ENCODE measurements at regions not wholly inside any gene's neighbourhood (a gene's known extent, or its start where the extent isn't known, plus 50 kb on each side); places are given as distances from the start of the nearest gene placed in this dataset.

GRCh38 chr4:126553248-126553647, 1079.5 kb upstream of the INTU start:
- H3K9ac ChIP-seq (ENCODE audit: insufficient read depth, low read length), result no peak overlapping the region
- H3K27me3 ChIP-seq (ENCODE audit: control insufficient read depth, insufficient read depth, low read length), result no peaks in the 10 kb centered on the region
- H3K79me2 ChIP-seq (ENCODE audit: control insufficient read depth, insufficient read depth, low read length), result no peaks in the 10 kb centered on the region
- H3K4me2 ChIP-seq (ENCODE audit: extremely low read depth, insufficient read depth, low read length), result no peak overlapping the region
- no peak overlapping the region for H3K4me3 ChIP-seq (replicated peaks in 1 of 4; ENCODE audit: control extremely low read depth in 1 of 4, insufficient read depth in 1 of 4, low read depth in 3 of 4, low read length in 4 of 4)
- H3K9me3 ChIP-seq (ENCODE audit: control insufficient read depth, insufficient read depth, low read depth, low read length), result no peaks in the 10 kb centered on the region
- no peak overlapping the region for H3K27ac ChIP-seq (ENCODE audit: insufficient read depth, low read length)
- no peaks in the 10 kb centered on the region for H3K36me3 ChIP-seq (ENCODE audit: control insufficient read depth, insufficient read depth, low read length)
- no peaks in the 10 kb centered on the region for H4K20me1 ChIP-seq (ENCODE audit: control insufficient read depth, extremely low read depth, insufficient read depth, low read length)
- no peaks in the 10 kb centered on the region for H3K4me1 ChIP-seq (ENCODE audit: control insufficient read depth, extremely low read depth, insufficient read depth, low read length)
- TF ChIP-seq EZH2 (IDR thresholded peaks at IDR 0.05; ENCODE audit: low read length, missing control alignments), result no peak
- H2AFZ ChIP-seq (ENCODE audit: low read length), result no peak overlapping the region
- no peak for DNase-seq (ENCODE audit: low read depth in 2 of 2)

GRCh38 chr4:126558596-126558995, 1074.2 kb upstream of the INTU start:
- no peak overlapping the region for H3K4me2 ChIP-seq (ENCODE audit: extremely low read depth, insufficient read depth, low read length)
- no peaks in the 10 kb centered on the region for H4K20me1 ChIP-seq (ENCODE audit: control insufficient read depth, extremely low read depth, insufficient read depth, low read length)
- no peaks in the 10 kb centered on the region for H3K9me3 ChIP-seq (ENCODE audit: control insufficient read depth, insufficient read depth, low read depth, low read length)
- H3K27ac ChIP-seq (ENCODE audit: insufficient read depth, low read length), result no peak overlapping the region
- DNase-seq (ENCODE audit: low read depth in 2 of 2), result no peak
- no peaks in the 10 kb centered on the region for H3K27me3 ChIP-seq (ENCODE audit: control insufficient read depth, insufficient read depth, low read length)
- H3K4me1 ChIP-seq (ENCODE audit: control insufficient read depth, extremely low read depth, insufficient read depth, low read length), result no peaks in the 10 kb centered on the region
- no peaks in the 10 kb centered on the region for H3K79me2 ChIP-seq (ENCODE audit: control insufficient read depth, insufficient read depth, low read length)
- H3K36me3 ChIP-seq (ENCODE audit: control insufficient read depth, insufficient read depth, low read length), result no peaks in the 10 kb centered on the region
- no peak overlapping the region for H3K4me3 ChIP-seq (replicated peaks in 1 of 4; ENCODE audit: control extremely low read depth in 1 of 4, insufficient read depth in 1 of 4, low read depth in 3 of 4, low read length in 4 of 4)
- H3K9ac ChIP-seq (ENCODE audit: insufficient read depth, low read length), result no peak overlapping the region
- TF ChIP-seq CTCF (conservative IDR thresholded peaks at IDR 0.05 in 1 of 2, IDR thresholded peaks at IDR 0.05 in 1 of 2; ENCODE audit: low read depth in 1 of 2, low read length in 2 of 2) (no peak), EZH2 (IDR thresholded peaks at IDR 0.05; ENCODE audit: low read length, missing control alignments) (no peak)
- H2AFZ ChIP-seq (ENCODE audit: low read length), result no peak overlapping the region

GRCh38 chr4:126559961-126560360, 1072.8 kb upstream of the INTU start:
- no peaks in the 10 kb centered on the region for H3K36me3 ChIP-seq (ENCODE audit: control insufficient read depth, insufficient read depth, low read length)
- TF ChIP-seq EZH2 (IDR thresholded peaks at IDR 0.05; ENCODE audit: low read length, missing control alignments), result no peak
- TF ChIP-seq CTCF (conservative IDR thresholded peaks at IDR 0.05 in 1 of 2, IDR thresholded peaks at IDR 0.05 in 1 of 2; ENCODE audit: low read depth in 1 of 2, low read length in 2 of 2), result no peak
- no peaks in the 10 kb centered on the region for H3K4me1 ChIP-seq (ENCODE audit: control insufficient read depth, extremely low read depth, insufficient read depth, low read length)
- no peak overlapping the region for H2AFZ ChIP-seq (ENCODE audit: low read length)
- no peak overlapping the region for H3K4me3 ChIP-seq (replicated peaks in 1 of 4; ENCODE audit: control extremely low read depth in 1 of 4, insufficient read depth in 1 of 4, low read depth in 3 of 4, low read length in 4 of 4)
- no peak overlapping the region for H3K27ac ChIP-seq (ENCODE audit: insufficient read depth, low read length)
- H3K9me3 ChIP-seq (ENCODE audit: control insufficient read depth, insufficient read depth, low read depth, low read length), result no peaks in the 10 kb centered on the region
- no peak for DNase-seq (ENCODE audit: low read depth in 2 of 2)
- H3K79me2 ChIP-seq (ENCODE audit: control insufficient read depth, insufficient read depth, low read length), result no peaks in the 10 kb centered on the region
- H3K4me2 ChIP-seq (ENCODE audit: extremely low read depth, insufficient read depth, low read length), result no peak overlapping the region
- H3K27me3 ChIP-seq (ENCODE audit: control insufficient read depth, insufficient read depth, low read length), result no peaks in the 10 kb centered on the region
- no peaks in the 10 kb centered on the region for H4K20me1 ChIP-seq (ENCODE audit: control insufficient read depth, extremely low read depth, insufficient read depth, low read length)
- H3K9ac ChIP-seq (ENCODE audit: insufficient read depth, low read length), result no peak overlapping the region

All from fibroblast of lung (primary cell).